Panc1 (cell line): ENCODE measurements at regions not wholly inside any gene's neighbourhood (a gene's known extent, or its start where the extent isn't known, plus 50 kb on each side); places are given as distances from the start of the nearest gene placed in this dataset.
"Not testable (repeated sequence)": the region's sequence is repeated elsewhere in the genome, so short reads cannot be mapped to it uniquely, and the experiment has no call there.

Experiments used
- POLR2AphosphoS5 ChIP-seq: IDR thresholded peaks from 2 replicates; pipeline ENCODE4 v1.6.1; 2012; ENCODE audit warnings: mild to moderate bottlenecking, low read depth, low read length, moderate library complexity
- TF ChIP-seq, protein P1 (sequence below): fragments of 450-650 bp; IDR thresholded peaks from 2 replicates; pipeline ENCODE4 v1.5.1; 2017; ENCODE audit warnings: mild to moderate bottlenecking
- TF ChIP-seq, protein P2 (sequence below), 2 experiments: IDR thresholded peaks; 2 replicates each; pipeline ENCODE4 v1.6.1; 2011 to 2012; ENCODE audit warnings: low read depth in 2 of 2, control low read depth in 1 of 2, low read length in 1 of 2, mild to moderate bottlenecking in 1 of 2, moderate library complexity in 1 of 2; ENCODE audit not compliant: insufficient read depth in 1 of 2

DNA sequence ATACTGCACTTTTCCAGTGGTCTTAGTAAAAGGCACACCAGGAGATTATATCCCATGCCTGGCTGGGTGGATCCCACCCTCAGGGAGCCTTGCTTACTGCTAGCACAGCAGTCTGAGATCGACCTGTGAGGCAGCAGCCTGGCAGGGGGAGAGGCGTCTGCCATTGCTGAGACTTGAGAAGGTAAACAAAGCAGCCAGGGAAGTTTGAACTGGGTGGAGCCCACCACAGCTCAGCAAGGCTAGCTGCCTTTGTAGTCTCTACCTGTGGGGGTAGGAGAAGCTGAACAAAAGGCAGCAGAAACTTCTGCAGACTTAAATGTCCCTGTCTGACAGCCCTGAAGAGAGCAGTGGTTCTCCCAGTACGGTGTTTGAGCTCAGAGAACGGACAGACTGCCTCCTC lies 219.3 kb upstream of the GNAI1 start:
- TF ChIP-seq, protein P1, sequence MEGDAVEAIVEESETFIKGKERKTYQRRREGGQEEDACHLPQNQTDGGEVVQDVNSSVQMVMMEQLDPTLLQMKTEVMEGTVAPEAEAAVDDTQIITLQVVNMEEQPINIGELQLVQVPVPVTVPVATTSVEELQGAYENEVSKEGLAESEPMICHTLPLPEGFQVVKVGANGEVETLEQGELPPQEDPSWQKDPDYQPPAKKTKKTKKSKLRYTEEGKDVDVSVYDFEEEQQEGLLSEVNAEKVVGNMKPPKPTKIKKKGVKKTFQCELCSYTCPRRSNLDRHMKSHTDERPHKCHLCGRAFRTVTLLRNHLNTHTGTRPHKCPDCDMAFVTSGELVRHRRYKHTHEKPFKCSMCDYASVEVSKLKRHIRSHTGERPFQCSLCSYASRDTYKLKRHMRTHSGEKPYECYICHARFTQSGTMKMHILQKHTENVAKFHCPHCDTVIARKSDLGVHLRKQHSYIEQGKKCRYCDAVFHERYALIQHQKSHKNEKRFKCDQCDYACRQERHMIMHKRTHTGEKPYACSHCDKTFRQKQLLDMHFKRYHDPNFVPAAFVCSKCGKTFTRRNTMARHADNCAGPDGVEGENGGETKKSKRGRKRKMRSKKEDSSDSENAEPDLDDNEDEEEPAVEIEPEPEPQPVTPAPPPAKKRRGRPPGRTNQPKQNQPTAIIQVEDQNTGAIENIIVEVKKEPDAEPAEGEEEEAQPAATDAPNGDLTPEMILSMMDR = not testable (repeated sequence)
- not testable (repeated sequence) for TF ChIP-seq POLR2AphosphoS5
- TF ChIP-seq, protein P2, sequence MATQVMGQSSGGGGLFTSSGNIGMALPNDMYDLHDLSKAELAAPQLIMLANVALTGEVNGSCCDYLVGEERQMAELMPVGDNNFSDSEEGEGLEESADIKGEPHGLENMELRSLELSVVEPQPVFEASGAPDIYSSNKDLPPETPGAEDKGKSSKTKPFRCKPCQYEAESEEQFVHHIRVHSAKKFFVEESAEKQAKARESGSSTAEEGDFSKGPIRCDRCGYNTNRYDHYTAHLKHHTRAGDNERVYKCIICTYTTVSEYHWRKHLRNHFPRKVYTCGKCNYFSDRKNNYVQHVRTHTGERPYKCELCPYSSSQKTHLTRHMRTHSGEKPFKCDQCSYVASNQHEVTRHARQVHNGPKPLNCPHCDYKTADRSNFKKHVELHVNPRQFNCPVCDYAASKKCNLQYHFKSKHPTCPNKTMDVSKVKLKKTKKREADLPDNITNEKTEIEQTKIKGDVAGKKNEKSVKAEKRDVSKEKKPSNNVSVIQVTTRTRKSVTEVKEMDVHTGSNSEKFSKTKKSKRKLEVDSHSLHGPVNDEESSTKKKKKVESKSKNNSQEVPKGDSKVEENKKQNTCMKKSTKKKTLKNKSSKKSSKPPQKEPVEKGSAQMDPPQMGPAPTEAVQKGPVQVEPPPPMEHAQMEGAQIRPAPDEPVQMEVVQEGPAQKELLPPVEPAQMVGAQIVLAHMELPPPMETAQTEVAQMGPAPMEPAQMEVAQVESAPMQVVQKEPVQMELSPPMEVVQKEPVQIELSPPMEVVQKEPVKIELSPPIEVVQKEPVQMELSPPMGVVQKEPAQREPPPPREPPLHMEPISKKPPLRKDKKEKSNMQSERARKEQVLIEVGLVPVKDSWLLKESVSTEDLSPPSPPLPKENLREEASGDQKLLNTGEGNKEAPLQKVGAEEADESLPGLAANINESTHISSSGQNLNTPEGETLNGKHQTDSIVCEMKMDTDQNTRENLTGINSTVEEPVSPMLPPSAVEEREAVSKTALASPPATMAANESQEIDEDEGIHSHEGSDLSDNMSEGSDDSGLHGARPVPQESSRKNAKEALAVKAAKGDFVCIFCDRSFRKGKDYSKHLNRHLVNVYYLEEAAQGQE (IDR thresholded peaks at IDR 0.05; ENCODE audit: insufficient read depth in 1 of 2, low read depth in 2 of 2, low read length in 1 of 2) = not testable (repeated sequence)
